ENCODE measurements at regions not wholly inside any gene's neighbourhood (a gene's known extent, or its start where the extent isn't known, plus 50 kb on each side); places are given as distances from the start of the nearest gene placed in this dataset.

DNA sequence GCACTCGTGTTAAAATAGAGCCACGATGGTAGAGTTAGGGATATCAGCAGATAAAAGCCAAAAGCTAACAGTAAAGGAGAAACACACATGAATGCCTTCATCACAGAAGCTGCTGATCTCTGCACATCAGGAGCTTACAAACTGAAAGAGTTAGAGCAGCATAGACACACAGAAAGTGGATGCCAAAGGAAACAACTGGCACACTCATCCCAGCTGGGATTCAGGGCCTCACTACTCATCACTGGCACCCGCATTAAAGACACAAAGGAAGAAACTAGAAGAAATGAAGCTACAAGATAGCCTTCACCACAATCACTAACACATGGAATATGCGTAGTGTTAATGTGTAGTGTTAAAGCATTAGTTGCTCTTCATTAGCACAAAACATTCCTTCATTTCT, 156.4 kb upstream of the TBL1X start:
- intact Hi-C loops (cut with micrococcal nuclease), result no loop called here
- Histone ChIP-seq H3K36me3 (replicated peaks in 1 of 2; ENCODE audit: control extremely low read depth in 1 of 2, control insufficient read depth in 1 of 2, extremely low read depth in 1 of 2, insufficient read depth in 2 of 2, low read length in 1 of 2) (no peaks in the 10 kb centered on the region), H3K27ac (ENCODE audit: low read length in 2 of 2) (no peak overlapping the region), H3K4me2 (replicated peaks; ENCODE audit: low read depth, low read length, poor library complexity, severe bottlenecking) (no peak overlapping the region), H3K27me3 (replicated peaks in 1 of 4; ENCODE audit: control extremely low read depth in 1 of 4, control insufficient read depth in 3 of 4, insufficient read depth in 4 of 4, low read length in 3 of 4) (no peaks in the 10 kb centered on the region), H2AFZ (ENCODE audit: insufficient read depth, low read depth, low read length, poor library complexity, severe bottlenecking) (no peak overlapping the region), H3K4me3 (ENCODE audit: control extremely low read depth in 1 of 5, extremely low read depth in 1 of 5, insufficient read depth in 1 of 5, low read depth in 2 of 5, low read length in 4 of 5) (no peak overlapping the region), H3K9ac (ENCODE audit: low read length) (no peak overlapping the region), H3K9me3 (ENCODE audit: control extremely low read depth in 1 of 3, control insufficient read depth in 2 of 3, insufficient read depth in 1 of 3, low read length in 2 of 3) (no peaks in the 10 kb centered on the region), H3K4me1 (ENCODE audit: control insufficient read depth in 2 of 2, insufficient read depth in 2 of 2, low read length in 2 of 2) (peaks cover 4% of the 10 kb centered on the region in 2 donors), H4K20me1 (ENCODE audit: control insufficient read depth, insufficient read depth, low read length, poor library complexity, severe bottlenecking) (no peaks in the 10 kb centered on the region), H3K79me2 (ENCODE audit: control insufficient read depth, insufficient read depth, low read length) (no peaks in the 10 kb centered on the region)
- DNase-seq (no peak), ATAC-seq (ENCODE audit: low read depth) (no peak)
- Mint-ChIP-seq H3K27ac (no peak overlapping the region), H3K9me3 (ENCODE audit: insufficient read depth) (no peaks in the 10 kb centered on the region), H3K4me3 (no peak overlapping the region), H3K27me3 (no peaks in the 10 kb centered on the region), H3K4me1 (peaks cover 3% of the 10 kb centered on the region)
- 100% methylated on average over 1 of the region's 4 CpGs for WGBS (ENCODE audit: insufficient coverage)
- CTCF ChIA-PET, result interaction anchor here (1.2 kb wide), 1 partner anchor 13 kb away, joined by 3 read pairs; no protein-coding TSS in a partner anchor
- TF ChIP-seq EZH2 (IDR thresholded peaks at IDR 0.05; ENCODE audit: borderline replicate concordance, insufficient read depth, low read depth, low read length, poor library complexity, severe bottlenecking), result no peak
- TF ChIP-seq CTCF (IDR thresholded peaks at IDR 0.05), result no peak
- POLR2A ChIA-PET, result no interaction called here

- DNase-seq (no peak), ATAC-seq (ENCODE audit: low read depth) (no peak)
- POLR2A ChIA-PET, result no interaction called here
- no peaks in the 10 kb centered on the region for H3K27me3 Mint-ChIP-seq
- Histone ChIP-seq H3K79me2 (ENCODE audit: control insufficient read depth, insufficient read depth, low read length) (no peaks in the 10 kb centered on the region), H3K9ac (ENCODE audit: low read length) (no peak overlapping the region), H3K4me1 (ENCODE audit: control insufficient read depth in 2 of 2, insufficient read depth in 2 of 2, low read length in 2 of 2) (peaks cover 6 to 11% of the 10 kb centered on the region in 2 donors), H3K36me3 (replicated peaks in 1 of 2; ENCODE audit: control extremely low read depth in 1 of 2, control insufficient read depth in 1 of 2, extremely low read depth in 1 of 2, insufficient read depth in 2 of 2, low read length in 1 of 2) (no peaks in the 10 kb centered on the region), H3K27me3 (replicated peaks in 1 of 4; ENCODE audit: control extremely low read depth in 1 of 4, control insufficient read depth in 3 of 4, insufficient read depth in 4 of 4, low read length in 3 of 4) (no peaks in the 10 kb centered on the region), H3K4me3 (ENCODE audit: control extremely low read depth in 1 of 5, extremely low read depth in 1 of 5, insufficient read depth in 1 of 5, low read depth in 2 of 5, low read length in 4 of 5) (no peak overlapping the region), H3K9me3 (ENCODE audit: control extremely low read depth in 1 of 3, control insufficient read depth in 2 of 3, insufficient read depth in 1 of 3, low read length in 2 of 3) (no peaks in the 10 kb centered on the region), H3K4me2 (replicated peaks; ENCODE audit: low read depth, low read length, poor library complexity, severe bottlenecking) (no peak overlapping the region), H2AFZ (ENCODE audit: insufficient read depth, low read depth, low read length, poor library complexity, severe bottlenecking) (no peak overlapping the region), H4K20me1 (ENCODE audit: control insufficient read depth, insufficient read depth, low read length, poor library complexity, severe bottlenecking) (no peaks in the 10 kb centered on the region), H3K27ac (ENCODE audit: low read length in 2 of 2) (no peak overlapping the region)
- TF ChIP-seq EZH2 (IDR thresholded peaks at IDR 0.05; ENCODE audit: borderline replicate concordance, insufficient read depth, low read depth, low read length, poor library complexity, severe bottlenecking) (no peak), CTCF (IDR thresholded peaks at IDR 0.05) (no peak)
- no peaks in the 10 kb centered on the region for H3K9me3 Mint-ChIP-seq (ENCODE audit: insufficient read depth)
- CTCF ChIA-PET, result no interaction called here
- 100% methylated on average over 1 of the region's 2 CpGs for WGBS (ENCODE audit: insufficient coverage)
- intact Hi-C loops (cut with micrococcal nuclease), result loop anchor here (5.0 kb wide), 1 partner anchor 338 kb away; no protein-coding TSS in a partner anchor
- H3K4me3 Mint-ChIP-seq, result no peak overlapping the region
- peaks cover 6% of the 10 kb centered on the region for H3K4me1 Mint-ChIP-seq
- H3K27ac Mint-ChIP-seq, result no peak overlapping the region
Observed at GRCh38 chrX:9310616-9311015, 154.2 kb upstream of the TBL1X start.

Measured in B cell (primary cell).